Stimulated activated naive CD8-positive, alpha-beta T cell treated with anti-CD3 and anti-CD28 coated beads, Interleukin-15, amount 100 ng/mL, for 72 hours (primary cell): ENCODE measurements at regions not wholly inside any gene's neighbourhood (a gene's known extent, or its start where the extent isn't known, plus 50 kb on each side); places are given as distances from the start of the nearest gene placed in this dataset.
"Not testable (repeated sequence)": the region's sequence is repeated elsewhere in the genome, so short reads cannot be mapped to it uniquely, and the experiment has no call there.

Experiments
- ATAC-seq: fragments of 150-1000 bp; cut with Tn5 transposase; 2 replicates; pipeline ENCODE4 v1.10.0; 2021; ENCODE audit warnings: mild to moderate bottlenecking, moderate library complexity
- DNase-seq, 2 donors: peaks; one replicate each; pipeline ENCODE4 v3.0.0; 2021 to 2022
- H3K27ac Mint-ChIP-seq, 2 donors: one replicate each; pipeline ENCODE4 v1.8.0; 2022; ENCODE audit warnings: mild to moderate bottlenecking in 2 of 2, mixed read lengths in 2 of 2, moderate library complexity in 2 of 2
- H3K27me3 Mint-ChIP-seq: one replicate; pipeline ENCODE4 v1.8.0; 2022; ENCODE audit warnings: mixed read lengths
- H3K4me1 Mint-ChIP-seq: one replicate; pipeline ENCODE4 v1.8.0; 2022; ENCODE audit warnings: mild to moderate bottlenecking, mixed read lengths
- H3K4me3 Mint-ChIP-seq, 2 donors: one replicate each; pipeline ENCODE4 v1.8.0; 2022; ENCODE audit warnings: mild to moderate bottlenecking in 2 of 2, mixed read lengths in 2 of 2, moderate library complexity in 1 of 2
- H3K9me3 Mint-ChIP-seq, 2 donors: one replicate each; pipeline ENCODE4 v1.8.0; 2022; ENCODE audit warnings: mixed read lengths in 2 of 2

- ATAC-seq = no peak
- peaks cover 45% of the 10 kb centered on the region for H3K4me1 Mint-ChIP-seq
- H3K27me3 Mint-ChIP-seq = no peaks in the 10 kb centered on the region
- H3K4me3 Mint-ChIP-seq = no peak overlapping the region
- H3K27ac Mint-ChIP-seq = no peak overlapping the region
- no peak for DNase-seq
- no peaks in the 10 kb centered on the region for H3K9me3 Mint-ChIP-seq
Measured at GRCh38 chr12:123057513-123058265, 77.2 kb downstream of the ARL6IP4 start.

- Mint-ChIP-seq H3K27ac (peak overlapping the region in 1 of 2 donors; percentile 6), H3K4me3 (no peak overlapping the region), H3K27me3 (no peaks in the 10 kb centered on the region), H3K9me3 (no peaks in the 10 kb centered on the region), H3K4me1 (peaks cover 36% of the 10 kb centered on the region)
- ATAC-seq (no peak), DNase-seq (no peak)
Measured at GRCh38 chr12:123056709-123057108, 76.2 kb downstream of the ARL6IP4 start.

- Mint-ChIP-seq H3K9me3 (no peaks in the 10 kb centered on the region), H3K27me3 (no peaks in the 10 kb centered on the region), H3K27ac (no peak overlapping the region), H3K4me1 (peaks cover 36% of the 10 kb centered on the region), H3K4me3 (no peak overlapping the region)
- DNase-seq (no peak), ATAC-seq (no peak)
Measured at GRCh38 chr12:123056053-123056452, 75.6 kb downstream of the ARL6IP4 start.

- ATAC-seq = no peak
- Mint-ChIP-seq H3K27ac (no peak overlapping the region), H3K4me3 (no peak overlapping the region), H3K27me3 (no peaks in the 10 kb centered on the region), H3K9me3 (no peaks in the 10 kb centered on the region), H3K4me1 (peaks cover 39% of the 10 kb centered on the region)
- no peak for DNase-seq
Measured at GRCh38 chr12:123055281-123055766, 74.8 kb downstream of the ARL6IP4 start.

- no peaks in the 10 kb centered on the region for H3K27me3 Mint-ChIP-seq
- peaks cover 43% of the 10 kb centered on the region for H3K4me1 Mint-ChIP-seq
- DNase-seq = no peak
- no peak overlapping the region for H3K27ac Mint-ChIP-seq
- H3K4me3 Mint-ChIP-seq = no peak overlapping the region
- ATAC-seq = no peak
- H3K9me3 Mint-ChIP-seq = no peaks in the 10 kb centered on the region
Measured at GRCh38 chr12:123054371-123054770, 73.9 kb downstream of the ARL6IP4 start.

- Mint-ChIP-seq H3K9me3 (no peaks in the 10 kb centered on the region), H3K27ac (no peak overlapping the region), H3K27me3 (no peaks in the 10 kb centered on the region), H3K4me1 (peaks cover 51% of the 10 kb centered on the region), H3K4me3 (no peak overlapping the region)
- ATAC-seq = no peak
- no peak for DNase-seq
Measured at GRCh38 chr12:123051556-123051955, 71.1 kb downstream of the ARL6IP4 start.

- H3K27me3 Mint-ChIP-seq = no peaks in the 10 kb centered on the region
- no peak overlapping the region for H3K4me3 Mint-ChIP-seq
- no peaks in the 10 kb centered on the region for H3K9me3 Mint-ChIP-seq
- no peak overlapping the region for H3K27ac Mint-ChIP-seq
- peak; percentile 65 for ATAC-seq
- no peak for DNase-seq
- H3K4me1 Mint-ChIP-seq = peaks cover 57% of the 10 kb centered on the region
Measured at GRCh38 chr12:123050913-123051312, 70.4 kb downstream of the ARL6IP4 start.

- no peaks in the 10 kb centered on the region for H3K9me3 Mint-ChIP-seq
- peaks cover 57% of the 10 kb centered on the region for H3K4me1 Mint-ChIP-seq
- H3K27me3 Mint-ChIP-seq = no peaks in the 10 kb centered on the region
- ATAC-seq (peak; percentile 82), DNase-seq (no peak)
- no peak overlapping the region for H3K4me3 Mint-ChIP-seq
- H3K27ac Mint-ChIP-seq = no peak overlapping the region
Measured at GRCh38 chr12:123050331-123050831, 69.9 kb downstream of the ARL6IP4 start.

- DNase-seq (no peak), ATAC-seq (no peak)
- Mint-ChIP-seq H3K4me3 (no peak overlapping the region), H3K27ac (no peak overlapping the region), H3K9me3 (no peaks in the 10 kb centered on the region), H3K4me1 (peaks cover 62% of the 10 kb centered on the region), H3K27me3 (no peaks in the 10 kb centered on the region)
Measured at GRCh38 chr12:123049398-123050240, 69.1 kb downstream of the ARL6IP4 start.

- not testable (repeated sequence) for H3K4me3 Mint-ChIP-seq, ATAC-seq, H3K9me3 Mint-ChIP-seq, DNase-seq, H3K27me3 Mint-ChIP-seq, H3K27ac Mint-ChIP-seq
- peaks cover 80% of the 10 kb centered on the region for H3K4me1 Mint-ChIP-seq
Measured at GRCh38 chr12:123047892-123048291, 67.4 kb downstream of the ARL6IP4 start.

GRCh38 chr12:123047289-123047688 lies 66.8 kb downstream of the ARL6IP4 start:
- DNase-seq (no peak), ATAC-seq (no peak)
- no peaks in the 10 kb centered on the region for H3K27me3 Mint-ChIP-seq
- H3K4me3 Mint-ChIP-seq = no peak overlapping the region
- H3K9me3 Mint-ChIP-seq = no peaks in the 10 kb centered on the region
- H3K4me1 Mint-ChIP-seq = peaks cover 81% of the 10 kb centered on the region
- no peak overlapping the region for H3K27ac Mint-ChIP-seq

- peak overlapping the region in 1 of 2 donors; percentile 45 for H3K27ac Mint-ChIP-seq
- no peak overlapping the region for H3K4me3 Mint-ChIP-seq
Measured at GRCh38 chr12:123046431-123046830, 66.0 kb downstream of the ARL6IP4 start.

GRCh38 chr12:123045678-123046077 lies 65.2 kb downstream of the ARL6IP4 start:
- Mint-ChIP-seq H3K9me3 (no peaks in the 10 kb centered on the region), H3K4me3 (no peak overlapping the region), H3K4me1 (peaks cover 76% of the 10 kb centered on the region), H3K27me3 (no peaks in the 10 kb centered on the region), H3K27ac (no peak overlapping the region)
- DNase-seq (no peak), ATAC-seq (no peak)

More at GRCh38 chr12:123046431-123046830, 66.0 kb downstream of the ARL6IP4 start:
- no peaks in the 10 kb centered on the region for H3K9me3 Mint-ChIP-seq
- DNase-seq (no peak), ATAC-seq (no peak)
- H3K27me3 Mint-ChIP-seq = no peaks in the 10 kb centered on the region
- peaks cover 79% of the 10 kb centered on the region for H3K4me1 Mint-ChIP-seq

GRCh38 chr12:123044351-123044750 lies 63.9 kb downstream of the ARL6IP4 start:
- no peak for DNase-seq
- Mint-ChIP-seq H3K27me3 (no peaks in the 10 kb centered on the region), H3K4me3 (peak overlapping the region in 1 of 2 donors; percentile 34), H3K9me3 (no peaks in the 10 kb centered on the region), H3K27ac (peak overlapping the region; percentile 55 to 92), H3K4me1 (peaks cover 66% of the 10 kb centered on the region)
- ATAC-seq = no peak

- ATAC-seq = peak; percentile 99
- no peaks in the 10 kb centered on the region for H3K27me3 Mint-ChIP-seq
- H3K4me1 Mint-ChIP-seq = peaks cover 60% of the 10 kb centered on the region
- H3K4me3 Mint-ChIP-seq = peak overlapping the region; percentile 26 to 34
- no peaks in the 10 kb centered on the region for H3K9me3 Mint-ChIP-seq
- DNase-seq = peak; percentile 72 to 89
- H3K27ac Mint-ChIP-seq = peak overlapping the region; percentile 55 to 92
Measured at GRCh38 chr12:123043536-123044001, 63.1 kb downstream of the ARL6IP4 start.

GRCh38 chr12:123042833-123043232 lies 62.4 kb downstream of the ARL6IP4 start:
- ATAC-seq = no peak

More at GRCh38 chr12:123042833-123043232, 62.4 kb downstream of the ARL6IP4 start:
- H3K9me3 Mint-ChIP-seq = no peaks in the 10 kb centered on the region
- H3K4me1 Mint-ChIP-seq = peaks cover 52% of the 10 kb centered on the region
- DNase-seq = no peak
- peak overlapping the region in 1 of 2 donors; percentile 92 for H3K27ac Mint-ChIP-seq
- no peaks in the 10 kb centered on the region for H3K27me3 Mint-ChIP-seq
- H3K4me3 Mint-ChIP-seq = no peak overlapping the region
